ENCODE measurements at regions not wholly inside any gene's neighbourhood (a gene's known extent, or its start where the extent isn't known, plus 50 kb on each side); places are given as distances from the start of the nearest gene placed in this dataset.

DNA sequence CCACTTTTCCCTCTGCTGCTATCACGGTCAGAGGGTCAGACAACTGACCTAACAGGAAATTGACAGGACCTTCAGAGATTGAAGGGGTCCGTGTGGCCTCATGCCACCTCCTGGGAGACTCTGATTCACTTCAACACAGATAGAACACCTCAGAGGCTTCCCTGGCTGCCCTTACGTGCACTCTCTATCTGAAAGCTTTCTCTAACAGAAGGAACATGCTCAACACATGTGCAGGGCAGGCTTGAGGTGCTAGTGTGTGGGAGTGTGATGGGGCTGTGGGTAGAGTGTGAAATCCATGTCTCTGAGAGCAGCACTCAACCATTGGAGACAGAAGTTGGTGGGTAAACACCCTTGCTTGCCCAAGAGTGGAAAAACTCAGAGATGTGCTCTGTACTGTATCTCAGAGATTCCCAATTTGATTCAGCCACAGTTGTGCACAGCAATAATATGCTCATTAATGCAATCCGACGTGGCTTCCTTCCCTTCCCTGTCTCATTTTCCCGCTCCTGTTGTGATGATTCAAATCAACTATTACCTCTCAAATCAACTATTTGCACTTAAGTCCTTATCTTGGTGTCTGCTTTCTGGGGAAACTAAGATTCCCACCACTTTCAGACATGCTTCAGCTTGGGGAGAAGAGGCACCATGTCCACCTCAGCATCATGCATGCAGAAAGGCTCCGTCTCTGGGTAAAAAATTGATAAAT is 62.0 kb upstream of the MAGEB2 start:
- TF ChIP-seq, protein P1, sequence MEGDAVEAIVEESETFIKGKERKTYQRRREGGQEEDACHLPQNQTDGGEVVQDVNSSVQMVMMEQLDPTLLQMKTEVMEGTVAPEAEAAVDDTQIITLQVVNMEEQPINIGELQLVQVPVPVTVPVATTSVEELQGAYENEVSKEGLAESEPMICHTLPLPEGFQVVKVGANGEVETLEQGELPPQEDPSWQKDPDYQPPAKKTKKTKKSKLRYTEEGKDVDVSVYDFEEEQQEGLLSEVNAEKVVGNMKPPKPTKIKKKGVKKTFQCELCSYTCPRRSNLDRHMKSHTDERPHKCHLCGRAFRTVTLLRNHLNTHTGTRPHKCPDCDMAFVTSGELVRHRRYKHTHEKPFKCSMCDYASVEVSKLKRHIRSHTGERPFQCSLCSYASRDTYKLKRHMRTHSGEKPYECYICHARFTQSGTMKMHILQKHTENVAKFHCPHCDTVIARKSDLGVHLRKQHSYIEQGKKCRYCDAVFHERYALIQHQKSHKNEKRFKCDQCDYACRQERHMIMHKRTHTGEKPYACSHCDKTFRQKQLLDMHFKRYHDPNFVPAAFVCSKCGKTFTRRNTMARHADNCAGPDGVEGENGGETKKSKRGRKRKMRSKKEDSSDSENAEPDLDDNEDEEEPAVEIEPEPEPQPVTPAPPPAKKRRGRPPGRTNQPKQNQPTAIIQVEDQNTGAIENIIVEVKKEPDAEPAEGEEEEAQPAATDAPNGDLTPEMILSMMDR (IDR thresholded peaks at IDR 0.05), result no peak
- TF ChIP-seq POLR2A (IDR thresholded peaks at IDR 0.05), result no peak

Measured in esophagus squamous epithelium (tissue), 4 donors.